ENCODE measurements at regions not wholly inside any gene's neighbourhood (a gene's known extent, or its start where the extent isn't known, plus 50 kb on each side); places are given as distances from the start of the nearest gene placed in this dataset.

DNA sequence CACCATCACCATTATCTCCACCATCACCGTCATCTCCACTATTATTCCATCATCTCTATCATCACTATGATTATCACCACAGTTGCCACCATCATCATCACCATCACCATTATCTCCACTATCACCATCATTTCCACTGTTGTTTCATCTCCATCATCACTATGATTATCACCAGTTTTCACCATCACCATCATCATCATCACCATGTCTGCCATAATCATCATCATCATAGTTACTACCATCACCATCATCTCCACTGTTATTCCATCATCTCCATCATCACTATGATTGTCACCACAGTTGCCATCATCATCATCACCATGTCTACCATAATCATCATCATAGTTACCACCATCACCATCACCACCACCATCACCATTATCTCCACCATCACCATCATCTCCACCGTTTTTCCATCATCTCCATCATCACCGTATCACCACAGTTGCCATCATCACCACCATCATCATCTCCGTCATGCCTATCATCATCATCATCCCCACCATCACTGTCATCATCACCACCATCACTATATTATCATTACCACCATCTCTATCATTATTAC lies 264.9 kb downstream of the BRD1 start:
- DNase-seq, result no peak

GRCh38 chr22:49561976-49562375 lies 265.7 kb downstream of the BRD1 start:
- no peak for DNase-seq

DNA sequence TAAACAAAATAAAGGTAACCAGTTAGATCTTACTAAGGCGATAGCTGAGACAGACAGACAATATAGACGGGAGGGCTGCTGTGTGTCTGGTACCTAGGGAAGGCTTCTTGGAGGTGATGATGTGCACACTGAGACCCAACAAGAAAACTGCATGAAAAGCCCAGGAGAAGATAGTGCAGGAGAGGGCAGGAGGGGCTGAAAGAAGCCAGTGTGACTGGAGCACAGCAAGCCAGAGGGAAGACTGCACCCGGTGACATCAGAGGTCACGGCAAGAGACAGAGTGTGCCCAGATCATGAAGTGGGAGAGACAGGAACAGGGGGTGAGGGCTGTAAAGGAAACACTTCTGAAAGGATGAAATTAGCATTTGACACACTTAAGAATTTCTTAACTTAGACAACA lies 266.3 kb downstream of the BRD1 start:
- no peak for DNase-seq

DNA sequence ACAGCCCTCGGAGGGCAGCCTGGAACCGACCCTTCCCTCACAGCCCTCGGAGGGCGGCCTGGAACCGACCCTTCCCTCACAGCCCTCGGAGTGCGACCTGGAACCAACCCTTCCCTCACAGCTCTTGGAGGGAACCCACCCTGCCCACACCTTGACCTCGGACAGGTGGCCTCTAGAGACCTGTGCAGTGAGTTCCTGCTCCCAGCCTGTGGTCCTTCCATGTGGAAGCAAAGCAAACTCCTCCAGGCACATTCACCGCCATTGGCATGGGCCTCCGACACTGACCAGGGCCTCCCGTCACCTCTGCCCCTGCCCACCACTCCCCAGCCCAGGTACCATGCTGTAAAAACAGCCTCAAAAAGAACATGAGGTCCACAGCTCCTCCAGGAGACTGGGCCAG lies 272.1 kb downstream of the BRD1 start:
- no peak for DNase-seq

GRCh38 chr22:49554741-49555140 lies 272.9 kb downstream of the BRD1 start:
- no peak for DNase-seq

DNA sequence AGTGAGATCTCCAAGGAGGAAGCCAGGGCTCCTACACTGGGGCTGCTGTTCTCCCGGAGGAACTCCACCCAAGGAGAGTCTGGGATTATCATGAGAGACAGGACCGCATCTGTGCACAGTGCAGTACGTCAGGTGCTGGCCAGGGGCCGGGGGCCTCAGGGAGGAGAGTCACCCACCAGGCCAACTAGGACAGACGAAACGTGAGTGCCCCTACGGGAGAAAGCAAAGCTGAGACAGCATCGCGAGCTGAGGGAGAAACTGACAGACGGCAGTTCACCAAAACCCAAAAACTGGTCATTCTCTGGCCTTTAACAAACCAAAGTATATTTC lies 273.4 kb downstream of the BRD1 start:
- no peak for DNase-seq

- no peak for DNase-seq
Measured at GRCh38 chr22:49553518-49554295, 274.0 kb downstream of the BRD1 start.

DNA sequence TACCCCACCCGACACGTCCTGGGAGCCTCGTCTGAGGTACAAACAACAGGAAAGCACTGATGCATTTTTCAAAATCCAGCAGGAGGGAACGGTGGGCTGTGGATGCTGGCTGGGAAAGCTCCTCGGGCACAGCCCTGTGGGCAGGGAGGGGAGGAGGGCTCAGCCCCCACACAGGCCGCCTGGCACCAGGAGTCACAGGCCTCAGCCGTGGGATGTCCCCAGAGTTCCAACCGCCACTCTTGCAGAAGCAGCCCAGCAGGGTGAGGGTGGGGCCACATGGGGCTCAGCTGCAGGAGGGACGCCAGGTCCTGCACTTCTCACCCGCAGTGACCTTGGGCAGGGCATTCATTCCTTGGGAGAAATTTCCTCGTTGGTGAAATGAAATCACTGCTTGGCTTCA lies 274.6 kb downstream of the BRD1 start:
- no peak for DNase-seq

GRCh38 chr22:49551897-49552614 lies 275.6 kb downstream of the BRD1 start:
- no peak for DNase-seq

- DNase-seq, result no peak
Measured at GRCh38 chr22:49551446-49551845, 276.2 kb downstream of the BRD1 start.

GRCh38 chr22:49550766-49551362 lies 276.8 kb downstream of the BRD1 start:
- no peak for DNase-seq

GRCh38 chr22:49550141-49550430 lies 277.6 kb downstream of the BRD1 start:
- no peak for DNase-seq

DNA sequence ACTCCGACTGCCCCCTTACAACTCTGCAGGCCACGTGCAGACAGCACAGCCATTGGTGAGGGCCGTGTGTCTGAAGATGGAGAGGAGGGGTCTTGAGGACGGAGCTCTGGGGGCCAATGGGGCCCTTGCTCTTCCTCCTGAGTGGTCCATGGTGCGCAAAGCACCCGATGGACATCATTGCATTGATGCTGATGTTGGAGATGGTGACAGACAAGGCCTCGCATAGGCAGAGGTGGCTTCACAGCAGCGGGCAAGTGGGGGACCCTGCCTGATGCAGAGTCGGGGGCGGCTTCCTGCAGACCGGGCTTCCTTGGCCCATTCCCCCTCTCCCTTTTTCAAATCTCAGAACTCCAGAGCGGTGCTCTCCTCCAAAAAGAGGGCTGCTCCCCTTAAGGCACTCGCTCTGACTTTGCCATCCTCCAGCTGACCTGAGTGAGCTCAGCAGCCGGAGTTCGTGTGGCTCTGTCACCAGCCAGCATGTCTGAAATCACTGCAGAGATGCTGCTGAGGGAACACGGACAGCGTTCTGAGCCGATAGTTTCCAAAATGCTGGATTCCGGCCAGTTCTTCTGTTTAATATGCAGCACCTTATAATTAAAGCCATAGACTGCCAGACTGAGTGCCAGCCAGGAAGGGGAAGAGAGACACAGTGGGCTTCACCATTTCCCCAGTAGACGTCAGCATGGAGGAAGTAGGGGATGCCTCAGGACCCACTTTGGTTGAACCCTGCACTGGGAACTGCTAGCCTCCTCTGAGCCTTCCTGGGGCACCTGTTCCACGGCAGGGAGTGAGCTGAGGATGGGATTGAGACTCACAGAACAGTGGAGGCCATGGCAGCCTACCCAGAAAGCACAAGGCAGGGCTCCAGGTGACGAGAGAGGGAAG lies 278.2 kb downstream of the BRD1 start:
- no peak for DNase-seq

DNA sequence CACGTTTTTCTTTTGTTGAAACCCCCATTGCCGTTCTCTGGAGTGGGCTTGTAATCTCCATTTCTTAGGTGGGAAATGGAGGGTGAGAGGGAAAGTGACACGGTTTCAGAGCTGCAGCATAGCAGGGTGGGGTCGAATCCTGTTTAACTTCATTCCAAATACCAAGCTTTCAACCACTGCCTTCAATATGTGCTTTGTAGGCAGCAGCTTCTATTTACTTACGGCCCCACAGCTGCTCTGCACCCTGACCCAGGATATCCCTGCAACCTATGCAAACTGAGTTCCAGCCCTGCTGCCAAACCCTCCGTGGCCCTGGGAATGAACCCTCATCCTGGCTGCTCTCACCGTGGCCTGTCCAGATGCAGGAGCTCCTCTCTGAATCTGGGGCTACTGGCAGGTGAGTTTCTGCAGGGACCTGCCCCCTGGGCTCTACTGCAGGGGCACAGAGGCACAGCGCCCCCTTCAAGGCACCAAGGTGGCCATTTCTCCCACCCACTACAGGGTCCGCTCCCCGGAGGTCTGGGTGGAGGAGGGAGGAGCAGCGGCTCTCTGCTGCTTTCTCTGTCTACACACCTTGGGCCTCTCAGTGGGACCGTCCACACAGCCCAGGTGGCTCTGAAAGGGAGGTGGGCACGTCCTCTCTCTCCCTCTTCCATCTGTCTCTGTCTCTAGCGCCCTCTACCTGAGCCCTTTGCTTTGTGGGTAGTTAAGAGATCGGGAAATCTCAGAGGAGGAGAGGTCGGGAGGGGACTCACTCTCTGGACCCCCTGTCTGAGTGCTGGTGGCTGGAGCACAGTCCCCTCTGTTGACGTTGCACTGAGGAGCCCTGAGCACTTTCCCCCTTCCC lies 279.1 kb downstream of the BRD1 start:
- no peak for DNase-seq

DNA sequence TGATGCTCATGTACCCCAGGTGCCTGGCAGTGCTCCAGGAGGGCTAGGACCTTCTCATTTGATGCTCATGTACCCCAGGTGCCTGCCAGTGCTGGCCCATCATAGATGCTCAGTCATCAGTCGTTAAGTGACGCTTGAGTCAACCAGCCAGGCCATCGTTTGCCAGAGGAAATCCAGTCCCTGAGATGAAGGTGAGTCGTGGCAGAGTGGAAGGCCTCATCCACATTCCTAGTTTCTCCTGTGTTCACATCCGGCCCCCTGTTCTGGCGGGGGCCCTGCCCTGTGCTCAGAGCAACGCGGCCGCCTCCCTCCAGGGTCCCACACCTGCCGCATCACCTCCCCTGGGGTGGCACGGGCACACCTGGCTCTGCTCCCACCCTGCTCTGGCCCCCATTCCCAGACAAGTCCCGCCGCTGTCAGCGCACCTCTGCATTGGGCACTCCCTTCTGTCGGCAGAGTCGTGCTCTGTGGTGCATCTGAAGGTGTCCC lies 279.9 kb downstream of the BRD1 start:
- no peak for DNase-seq

- no peak for DNase-seq
Measured at GRCh38 chr22:49546811-49547585, 280.7 kb downstream of the BRD1 start.

DNA sequence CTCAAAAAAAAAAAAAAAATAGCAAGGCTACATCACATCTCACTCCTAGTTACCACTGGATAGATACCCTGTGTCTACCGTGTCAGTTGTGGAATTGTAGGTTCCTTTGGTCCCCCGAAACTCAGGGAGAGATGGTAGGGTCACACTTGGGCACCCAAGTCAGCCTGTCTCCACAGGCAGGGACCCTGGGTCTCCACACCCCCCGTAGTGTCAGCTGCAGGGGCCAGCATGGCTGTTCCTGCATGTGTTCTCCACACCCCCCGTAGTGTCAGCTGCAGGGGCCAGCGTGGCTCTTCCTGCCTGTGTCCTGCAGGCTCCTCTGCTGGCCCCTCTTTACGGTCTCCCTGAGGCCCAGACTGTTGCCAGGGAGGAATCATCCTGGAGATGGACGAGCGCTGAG lies 282.1 kb downstream of the BRD1 start:
- no peak for DNase-seq

DNA sequence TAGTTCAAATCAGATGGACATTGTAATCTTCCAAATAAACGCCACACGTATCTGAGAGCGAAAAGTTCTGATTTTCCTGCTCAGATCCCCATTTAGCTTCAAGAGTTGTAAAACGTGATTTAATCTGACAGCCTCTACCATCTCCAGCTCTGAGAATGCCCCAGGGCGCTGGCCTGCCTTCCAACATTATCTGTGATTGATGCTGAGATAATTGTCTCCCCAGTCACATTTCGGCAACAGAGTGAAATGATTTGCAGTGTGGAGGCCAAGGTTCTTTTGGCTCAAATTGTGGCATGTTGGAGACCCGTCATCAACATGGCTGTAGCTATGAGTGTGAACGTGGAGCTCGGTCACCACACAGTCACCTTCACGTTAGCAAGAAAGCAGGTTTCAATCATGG lies 283.4 kb downstream of the BRD1 start:
- DNase-seq, result no peak

GRCh38 chr22:49543876-49544275 lies 283.8 kb downstream of the BRD1 start:
- no peak for DNase-seq

GRCh38 chr22:49541693-49542230 lies 285.9 kb downstream of the BRD1 start:
- no peak for DNase-seq

Measured in activated CD4-positive, alpha-beta T cell treated with anti-CD3 and anti-CD28 coated beads, Interleukin-2, amount 50 U/mL, for 16 hours (primary cell).